Liver (tissue), 8 donors: ENCODE measurements at regions not wholly inside any gene's neighbourhood (a gene's known extent, or its start where the extent isn't known, plus 50 kb on each side); places are given as distances from the start of the nearest gene placed in this dataset.

Experiments used
- DNase-seq: peaks from one replicate; pipeline ENCODE4 v3.0.0-alpha.2; 2017; ENCODE audit warnings: low spot score
- H3K27ac ChIP-seq, 2 donors: one replicate each; pipeline ENCODE4 v1.7.0; 2013; ENCODE audit warnings: inconsistent platforms in 2 of 2, low read length in 2 of 2, control low read depth in 1 of 2, low read depth in 1 of 2, mild to moderate bottlenecking in 1 of 2
- H3K27me3 ChIP-seq, 4 donors: one replicate each; pipeline versions ENCODE4 v1.6.1 to v1.7.0; 2013; ENCODE audit warnings: low read length in 3 of 4, inconsistent platforms in 1 of 4, mild to moderate bottlenecking in 1 of 4, moderate library complexity in 1 of 4; ENCODE audit not compliant: control insufficient read depth in 4 of 4, insufficient read depth in 4 of 4
- H3K36me3 ChIP-seq, 4 donors: one replicate each; pipeline versions ENCODE4 v1.6.1 to v1.7.0; 2013; ENCODE audit warnings: low read length in 3 of 4, mild to moderate bottlenecking in 3 of 4, low read depth in 1 of 4, moderate library complexity in 1 of 4; ENCODE audit not compliant: control insufficient read depth in 4 of 4, insufficient read depth in 3 of 4
- H3K4me1 ChIP-seq, 4 donors: one replicate each; pipeline versions ENCODE4 v1.6.1 to v1.7.0; 2013; ENCODE audit warnings: low read length in 3 of 4, mild to moderate bottlenecking in 3 of 4, moderate library complexity in 1 of 4; ENCODE audit not compliant: control insufficient read depth in 4 of 4, insufficient read depth in 4 of 4
- H3K4me3 ChIP-seq, 3 donors: one replicate each; pipeline versions ENCODE4 v1.6.1 to v1.7.0; 2013; ENCODE audit warnings: low read length in 3 of 3, control low read depth in 1 of 3, low read depth in 1 of 3, mild to moderate bottlenecking in 1 of 3
- H3K9ac ChIP-seq, 2 donors: one replicate each; pipeline ENCODE4 v1.7.0; 2013; ENCODE audit warnings: low read length in 2 of 2, mild to moderate bottlenecking in 2 of 2, moderate library complexity in 2 of 2, control low read depth in 1 of 2, low read depth in 1 of 2
- H3K9me3 ChIP-seq, 4 donors: one replicate each; pipeline versions ENCODE4 v1.6.1 to v1.7.0; 2013; ENCODE audit warnings: low read length in 3 of 4; ENCODE audit not compliant: control insufficient read depth in 4 of 4
- ATF3 ChIP-seq: IDR thresholded peaks from 2 replicates; pipeline ENCODE4 v1.6.1; 2016; ENCODE audit warnings: antibody characterized with exemption
- CTCF ChIP-seq: fragments of 150-350 bp; IDR thresholded peaks from 2 replicates; pipeline ENCODE4 v1.5.1; 2017; ENCODE audit warnings: improper control_type of control experiment, low read depth, low read length; ENCODE audit not compliant: missing input control
- EGR1 ChIP-seq, 2 donors: IDR thresholded peaks; 2 replicates each; pipeline ENCODE4 v1.6.1; 2016 to 2018; ENCODE audit warnings: antibody characterized with exemption in 2 of 2, low read depth in 2 of 2
- FOXA1 ChIP-seq: IDR thresholded peaks from 2 replicates; pipeline ENCODE4 v1.6.1; 2016; ENCODE audit warnings: antibody characterized with exemption
- FOXA2 ChIP-seq: IDR thresholded peaks from 2 replicates; pipeline ENCODE4 v1.6.1; 2016; ENCODE audit warnings: antibody characterized with exemption
- GABPA ChIP-seq, 2 donors: IDR thresholded peaks in 1 of 2; conservative IDR thresholded peaks in 1 of 2; 2 replicates each; pipeline ENCODE4 v1.6.1; 2016; ENCODE audit warnings: antibody characterized with exemption in 2 of 2, mild to moderate bottlenecking in 1 of 2, moderate library complexity in 1 of 2
- HNF4A ChIP-seq, 2 donors: conservative IDR thresholded peaks; 2 replicates each; pipeline ENCODE4 v1.6.1; 2016; ENCODE audit warnings: antibody characterized with exemption in 2 of 2, mild to moderate bottlenecking in 2 of 2
- HNF4G ChIP-seq: IDR thresholded peaks from 2 replicates; pipeline ENCODE4 v1.6.1; 2016; ENCODE audit warnings: antibody characterized with exemption
- JUND ChIP-seq, 2 donors: IDR thresholded peaks; 2 replicates each; pipeline ENCODE4 v1.6.1; 2016; ENCODE audit warnings: antibody characterized with exemption in 2 of 2
- NR2F2 ChIP-seq: IDR thresholded peaks from 2 replicates; pipeline ENCODE4 v1.6.1; 2016; ENCODE audit warnings: antibody characterized with exemption
- RAD21 ChIP-seq, 2 donors: IDR thresholded peaks; 2 replicates each; pipeline ENCODE4 v1.6.1; 2016; ENCODE audit warnings: antibody characterized with exemption in 2 of 2, mild to moderate bottlenecking in 2 of 2
- RXRA ChIP-seq, 2 donors: IDR thresholded peaks; 2 replicates each; pipeline ENCODE4 v1.6.1; 2017 to 2018; ENCODE audit warnings: antibody characterized with exemption in 2 of 2, mild to moderate bottlenecking in 1 of 2
- SP1 ChIP-seq: IDR thresholded peaks from 2 replicates; pipeline ENCODE4 v1.6.1; 2018; ENCODE audit warnings: antibody characterized with exemption, mild to moderate bottlenecking
- TAF1 ChIP-seq: conservative IDR thresholded peaks from 2 replicates; pipeline ENCODE4 v1.6.1; 2016; ENCODE audit warnings: antibody characterized with exemption, mild to moderate bottlenecking
- YY1 ChIP-seq: IDR thresholded peaks from 2 replicates; pipeline ENCODE4 v1.6.1; 2016; ENCODE audit warnings: antibody characterized with exemption, mild to moderate bottlenecking
- WGBS: extraction: QIAGEN DNeasy Blood & Tissue Kit; methylation state at CpG from one replicate; pipeline ENCODE4 v1.1.7; 2013; 5-methylcytosine and 5-hydroxymethylcytosine counted together
- TF ChIP-seq, protein P1 (sequence below): IDR thresholded peaks from 2 replicates; pipeline ENCODE4 v1.6.1; 2016; ENCODE audit warnings: antibody characterized with exemption, mild to moderate bottlenecking
- TF ChIP-seq, protein P2 (sequence below): IDR thresholded peaks from 2 replicates; pipeline ENCODE4 v1.6.1; 2016; ENCODE audit warnings: antibody characterized with exemption
- donor health status: healthy.
- donor health status: healthy.
- donor health status: healthy.
- donor health status: healthy.
- donor health status: healthy.

GRCh38 chr4:27602172-27602571 lies 741.5 kb downstream of the STIM2 start:
- Histone ChIP-seq H3K9me3 (peaks cover 0 to 2% (median 0%) of the 10 kb centered on the region in 4 donors), H3K9ac (no peak overlapping the region), H3K4me3 (no peak overlapping the region), H3K36me3 (no peaks in the 10 kb centered on the region), H3K4me1 (no peaks in the 10 kb centered on the region), H3K27ac (no peak overlapping the region), H3K27me3 (no peaks in the 10 kb centered on the region)
- TF ChIP-seq RXRA (IDR thresholded peaks at IDR 0.05) (no peak), EGR1 (IDR thresholded peaks at IDR 0.05; ENCODE audit: low read depth in 2 of 2) (no peak), YY1 (no peak), ATF3 (no peak), TAF1 (no peak), HNF4A (conservative IDR thresholded peaks at IDR 0.05) (no peak), FOXA1 (no peak), CTCF (no peak), FOXA2 (no peak), NR2F2 (no peak), HNF4G (no peak)
- TF ChIP-seq, protein P1, sequence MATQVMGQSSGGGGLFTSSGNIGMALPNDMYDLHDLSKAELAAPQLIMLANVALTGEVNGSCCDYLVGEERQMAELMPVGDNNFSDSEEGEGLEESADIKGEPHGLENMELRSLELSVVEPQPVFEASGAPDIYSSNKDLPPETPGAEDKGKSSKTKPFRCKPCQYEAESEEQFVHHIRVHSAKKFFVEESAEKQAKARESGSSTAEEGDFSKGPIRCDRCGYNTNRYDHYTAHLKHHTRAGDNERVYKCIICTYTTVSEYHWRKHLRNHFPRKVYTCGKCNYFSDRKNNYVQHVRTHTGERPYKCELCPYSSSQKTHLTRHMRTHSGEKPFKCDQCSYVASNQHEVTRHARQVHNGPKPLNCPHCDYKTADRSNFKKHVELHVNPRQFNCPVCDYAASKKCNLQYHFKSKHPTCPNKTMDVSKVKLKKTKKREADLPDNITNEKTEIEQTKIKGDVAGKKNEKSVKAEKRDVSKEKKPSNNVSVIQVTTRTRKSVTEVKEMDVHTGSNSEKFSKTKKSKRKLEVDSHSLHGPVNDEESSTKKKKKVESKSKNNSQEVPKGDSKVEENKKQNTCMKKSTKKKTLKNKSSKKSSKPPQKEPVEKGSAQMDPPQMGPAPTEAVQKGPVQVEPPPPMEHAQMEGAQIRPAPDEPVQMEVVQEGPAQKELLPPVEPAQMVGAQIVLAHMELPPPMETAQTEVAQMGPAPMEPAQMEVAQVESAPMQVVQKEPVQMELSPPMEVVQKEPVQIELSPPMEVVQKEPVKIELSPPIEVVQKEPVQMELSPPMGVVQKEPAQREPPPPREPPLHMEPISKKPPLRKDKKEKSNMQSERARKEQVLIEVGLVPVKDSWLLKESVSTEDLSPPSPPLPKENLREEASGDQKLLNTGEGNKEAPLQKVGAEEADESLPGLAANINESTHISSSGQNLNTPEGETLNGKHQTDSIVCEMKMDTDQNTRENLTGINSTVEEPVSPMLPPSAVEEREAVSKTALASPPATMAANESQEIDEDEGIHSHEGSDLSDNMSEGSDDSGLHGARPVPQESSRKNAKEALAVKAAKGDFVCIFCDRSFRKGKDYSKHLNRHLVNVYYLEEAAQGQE: no peak
- DNase-seq: no peak

DNA sequence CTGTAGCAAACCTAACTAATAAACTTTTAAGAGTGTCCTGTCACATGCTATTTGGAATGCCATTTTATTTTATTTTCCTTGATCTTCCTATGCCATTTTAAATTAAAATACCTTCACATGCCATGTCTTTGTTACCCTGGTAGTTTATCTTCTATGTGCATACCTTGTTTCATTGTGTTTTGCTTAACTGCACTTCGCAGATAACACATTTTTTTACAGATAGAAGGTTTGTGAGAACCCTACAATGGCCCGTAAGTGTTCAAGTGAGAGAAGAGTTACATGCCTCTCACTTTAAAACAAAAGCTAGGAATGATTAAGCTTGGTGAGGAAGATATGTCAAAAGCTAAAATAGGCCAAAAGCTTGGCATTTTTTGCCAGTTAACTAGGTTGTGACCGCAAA lies 744.1 kb downstream of the STIM2 start:
- H3K36me3 ChIP-seq: no peaks in the 10 kb centered on the region
- WGBS: 59% methylated on average over 3 of the region's 3 CpGs
- no peak overlapping the region for H3K9ac ChIP-seq
- no peak overlapping the region for H3K27ac ChIP-seq
- TF ChIP-seq HNF4A (conservative IDR thresholded peaks at IDR 0.05) (no peak), GABPA (IDR thresholded peaks at IDR 0.05 in 1 of 2, conservative IDR thresholded peaks at IDR 0.05 in 1 of 2) (no peak), RXRA (IDR thresholded peaks at IDR 0.05) (no peak), JUND (IDR thresholded peaks at IDR 0.05) (no peak), FOXA2 (no peak)
- DNase-seq: no peak
- peaks cover 0 to 6% (median 1%) of the 10 kb centered on the region in 4 donors for H3K9me3 ChIP-seq
- H3K4me3 ChIP-seq: no peak overlapping the region
- no peaks in the 10 kb centered on the region for H3K27me3 ChIP-seq
- no peaks in the 10 kb centered on the region for H3K4me1 ChIP-seq

GRCh38 chr4:27616166-27616565 lies 755.5 kb downstream of the STIM2 start:
- Histone ChIP-seq H3K27me3 (no peaks in the 10 kb centered on the region), H3K4me1 (no peaks in the 10 kb centered on the region), H3K9me3 (no peaks in the 10 kb centered on the region), H3K36me3 (no peaks in the 10 kb centered on the region), H3K9ac (no peak overlapping the region), H3K27ac (no peak overlapping the region), H3K4me3 (no peak overlapping the region)
- DNase-seq: no peak
- TF ChIP-seq, protein P2, sequence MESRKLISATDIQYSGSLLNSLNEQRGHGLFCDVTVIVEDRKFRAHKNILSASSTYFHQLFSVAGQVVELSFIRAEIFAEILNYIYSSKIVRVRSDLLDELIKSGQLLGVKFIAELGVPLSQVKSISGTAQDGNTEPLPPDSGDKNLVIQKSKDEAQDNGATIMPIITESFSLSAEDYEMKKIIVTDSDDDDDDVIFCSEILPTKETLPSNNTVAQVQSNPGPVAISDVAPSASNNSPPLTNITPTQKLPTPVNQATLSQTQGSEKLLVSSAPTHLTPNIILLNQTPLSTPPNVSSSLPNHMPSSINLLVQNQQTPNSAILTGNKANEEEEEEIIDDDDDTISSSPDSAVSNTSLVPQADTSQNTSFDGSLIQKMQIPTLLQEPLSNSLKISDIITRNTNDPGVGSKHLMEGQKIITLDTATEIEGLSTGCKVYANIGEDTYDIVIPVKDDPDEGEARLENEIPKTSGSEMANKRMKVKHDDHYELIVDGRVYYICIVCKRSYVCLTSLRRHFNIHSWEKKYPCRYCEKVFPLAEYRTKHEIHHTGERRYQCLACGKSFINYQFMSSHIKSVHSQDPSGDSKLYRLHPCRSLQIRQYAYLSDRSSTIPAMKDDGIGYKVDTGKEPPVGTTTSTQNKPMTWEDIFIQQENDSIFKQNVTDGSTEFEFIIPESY: no peak
- TF ChIP-seq JUND (IDR thresholded peaks at IDR 0.05): no peak
- no peak for TF ChIP-seq YY1
- TF ChIP-seq TAF1: no peak
- no peak for TF ChIP-seq ATF3
- TF ChIP-seq RAD21 (IDR thresholded peaks at IDR 0.05): no peak
- TF ChIP-seq FOXA2: no peak
- TF ChIP-seq, protein P1: no peak
- no peak for TF ChIP-seq SP1
- no peak for TF ChIP-seq NR2F2
- no peak for TF ChIP-seq HNF4A (conservative IDR thresholded peaks at IDR 0.05)
